Trophoblast cell (in vitro differentiated cells and primary cell): ENCODE measurements at regions not wholly inside any gene's neighbourhood (a gene's known extent, or its start where the extent isn't known, plus 50 kb on each side); places are given as distances from the start of the nearest gene placed in this dataset.

Source experiments
- DNase-seq, 2 donors: peaks; one replicate each; pipeline ENCODE4 v3.0.0-alpha.2; 2016
- H2AFZ ChIP-seq: 2 replicates; pipeline ENCODE4 v1.6.1; 2013; ENCODE audit warnings: low read length, moderate library complexity, mild to moderate bottlenecking; ENCODE audit not compliant: insufficient read depth, poor library complexity
- H2AK5ac ChIP-seq: 2 replicates; pipeline ENCODE4 v1.6.1; 2013; ENCODE audit warnings: mild to moderate bottlenecking, low read length
- H2BK120ac ChIP-seq: 2 replicates; pipeline ENCODE4 v1.6.1; 2013; ENCODE audit warnings: low read length, mild to moderate bottlenecking, moderate library complexity; ENCODE audit not compliant: insufficient read depth, poor library complexity
- H2BK12ac ChIP-seq: 2 replicates; pipeline ENCODE4 v1.6.1; 2013; ENCODE audit warnings: mild to moderate bottlenecking, low read length, moderate library complexity
- H2BK5ac ChIP-seq: 2 replicates; pipeline ENCODE4 v1.6.1; 2013; ENCODE audit warnings: low read length, low read depth, moderate library complexity, mild to moderate bottlenecking; ENCODE audit not compliant: poor library complexity
- H3K14ac ChIP-seq: 2 replicates; pipeline ENCODE4 v1.6.1; 2013; ENCODE audit warnings: mild to moderate bottlenecking, low read length
- H3K18ac ChIP-seq: 2 replicates; pipeline ENCODE4 v1.6.1; 2013; ENCODE audit warnings: mild to moderate bottlenecking, low read length
- H3K23ac ChIP-seq: 2 replicates; pipeline ENCODE4 v1.6.1; 2013; ENCODE audit warnings: low read length
- H3K27ac ChIP-seq: 2 replicates; pipeline ENCODE4 v1.5.1; 2013; ENCODE audit warnings: low read depth, mild to moderate bottlenecking, inconsistent platforms, low read length, moderate library complexity
- H3K27me3 ChIP-seq: 2 replicates; pipeline ENCODE4 v1.6.1; 2013; ENCODE audit warnings: inconsistent platforms, mild to moderate bottlenecking, low read length, moderate library complexity; ENCODE audit not compliant: insufficient read depth
- H3K36me3 ChIP-seq, 2 experiments: 1 replicate in 1 of 2; 2 replicates in 1 of 2; pipeline ENCODE4 v1.6.1; 2013; ENCODE audit warnings: low read length in 2 of 2, mild to moderate bottlenecking in 2 of 2, moderate library complexity in 1 of 2; ENCODE audit not compliant: insufficient read depth in 2 of 2, control insufficient read depth in 1 of 2
- H3K4ac ChIP-seq: 2 replicates; pipeline ENCODE4 v1.6.1; 2013; ENCODE audit warnings: low read depth, mild to moderate bottlenecking, low read length, moderate library complexity
- H3K4me1 ChIP-seq, 2 experiments: 1 replicate in 1 of 2; 2 replicates in 1 of 2; pipeline ENCODE4 v1.6.1; 2013; ENCODE audit warnings: low read length in 2 of 2, mild to moderate bottlenecking in 2 of 2, moderate library complexity in 1 of 2; ENCODE audit not compliant: insufficient read depth in 2 of 2, control insufficient read depth in 1 of 2
- H3K4me2 ChIP-seq: 2 replicates; pipeline ENCODE4 v1.6.1; 2013; ENCODE audit warnings: inconsistent platforms, mild to moderate bottlenecking, low read length, moderate library complexity
- H3K4me3 ChIP-seq: 2 replicates; pipeline ENCODE4 v1.5.1; 2013; ENCODE audit warnings: mild to moderate bottlenecking, low read depth, low read length, inconsistent platforms
- H3K79me1 ChIP-seq: one replicate; pipeline ENCODE4 v1.6.1; 2013; ENCODE audit warnings: low read length
- H3K79me2 ChIP-seq: 2 replicates; pipeline ENCODE4 v1.6.1; 2013; ENCODE audit warnings: low read length, mild to moderate bottlenecking; ENCODE audit not compliant: control insufficient read depth, insufficient read depth, poor library complexity
- H3K9ac ChIP-seq: 2 replicates; pipeline ENCODE4 v1.6.1; 2013; ENCODE audit warnings: mild to moderate bottlenecking, low read length
- H3K9me3 ChIP-seq: 2 replicates; pipeline ENCODE4 v1.6.1; 2013; ENCODE audit warnings: low read depth, mild to moderate bottlenecking, control low read depth, inconsistent platforms, low read length; ENCODE audit not compliant: insufficient read depth
- H4K12ac ChIP-seq: 2 replicates; pipeline ENCODE4 v1.6.1; 2013; ENCODE audit warnings: low read depth, mild to moderate bottlenecking, low read length, moderate library complexity
- H4K8ac ChIP-seq: 2 replicates; pipeline ENCODE4 v1.6.1; 2013; ENCODE audit warnings: low read depth, mild to moderate bottlenecking, low read length, moderate library complexity
- H4K91ac ChIP-seq: one replicate; pipeline ENCODE4 v1.6.1; 2013; ENCODE audit warnings: low read depth, mild to moderate bottlenecking, low read length, moderate library complexity
- WGBS: extraction: QIAGEN DNeasy Blood & Tissue Kit; methylation state at CpG from one replicate; pipeline ENCODE4 v1.1.7; 2013; ENCODE audit warnings: missing lambda C conversion rate; ENCODE audit not compliant: insufficient read length, insufficient coverage; ENCODE audit errors: extremely low coverage; 5-methylcytosine and 5-hydroxymethylcytosine counted together

GRCh38 chr4:33357121-33357520, 2637.0 kb downstream of the PCDH7 start:
- H3K9ac ChIP-seq = no peak overlapping the region
- no CpG with 5 or more reads among the region's 1 CpG for WGBS
- no peak overlapping the region for H2BK12ac ChIP-seq
- no peak overlapping the region for H2BK5ac ChIP-seq
- H3K14ac ChIP-seq = no peak overlapping the region
- H4K12ac ChIP-seq = no peak overlapping the region
- no peak overlapping the region for H2AFZ ChIP-seq
- no peak overlapping the region for H3K4me3 ChIP-seq
- no peak for DNase-seq
- no peak overlapping the region for H3K23ac ChIP-seq
- no peak overlapping the region for H2BK120ac ChIP-seq
- H3K79me1 ChIP-seq = no peaks in the 10 kb centered on the region
- H4K91ac ChIP-seq = no peak overlapping the region
- no peak overlapping the region for H3K27ac ChIP-seq
- no peaks in the 10 kb centered on the region for H3K36me3 ChIP-seq
- no peaks in the 10 kb centered on the region for H3K27me3 ChIP-seq
- no peak overlapping the region for H3K18ac ChIP-seq
- no peaks in the 10 kb centered on the region for H3K9me3 ChIP-seq
- H3K4ac ChIP-seq = no peak overlapping the region
- H3K4me1 ChIP-seq = no peaks in the 10 kb centered on the region
- no peak overlapping the region for H2AK5ac ChIP-seq
- no peak overlapping the region for H4K8ac ChIP-seq
- H3K4me2 ChIP-seq = no peak overlapping the region
- no peaks in the 10 kb centered on the region for H3K79me2 ChIP-seq

DNA sequence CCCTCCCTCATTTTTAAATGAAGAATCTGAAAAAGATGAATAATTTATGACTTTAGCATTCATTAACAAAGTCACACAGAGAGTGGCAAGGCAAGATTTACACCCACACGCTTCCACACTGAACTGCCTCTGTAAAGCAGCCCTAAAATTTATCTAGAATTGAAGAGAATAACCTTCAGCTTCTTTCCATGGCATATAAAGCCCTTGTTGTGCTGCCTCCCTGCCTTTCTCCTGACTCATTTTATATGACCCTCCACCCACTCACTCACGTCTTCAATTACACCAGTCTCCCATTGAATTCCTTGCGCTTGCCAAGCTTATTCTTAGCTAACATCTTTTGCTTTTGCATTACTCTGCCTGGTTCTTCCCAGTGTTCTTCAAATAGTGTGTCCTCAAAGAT, 2649.3 kb downstream of the PCDH7 start:
- Histone ChIP-seq H3K4me2 (no peak overlapping the region), H4K91ac (no peak overlapping the region), H3K4ac (no peak overlapping the region), H3K23ac (no peak overlapping the region), H3K18ac (no peak overlapping the region), H3K79me1 (no peaks in the 10 kb centered on the region), H2BK120ac (no peak overlapping the region), H3K36me3 (no peaks in the 10 kb centered on the region), H2BK5ac (no peak overlapping the region), H3K27ac (no peak overlapping the region), H3K4me3 (no peak overlapping the region), H2BK12ac (no peak overlapping the region), H4K12ac (no peak overlapping the region), H4K8ac (no peak overlapping the region), H3K14ac (no peak overlapping the region), H3K9me3 (no peaks in the 10 kb centered on the region), H2AFZ (no peak overlapping the region), H2AK5ac (no peak overlapping the region), H3K27me3 (no peaks in the 10 kb centered on the region), H3K79me2 (no peaks in the 10 kb centered on the region), H3K9ac (no peak overlapping the region), H3K4me1 (no peaks in the 10 kb centered on the region)
- no CpG with 5 or more reads among the region's 3 CpGs for WGBS
- no peak for DNase-seq

- H3K14ac ChIP-seq = no peak overlapping the region
- H3K9ac ChIP-seq = no peak overlapping the region
- no peak overlapping the region for H4K12ac ChIP-seq
- H3K23ac ChIP-seq = no peak overlapping the region
- H3K27me3 ChIP-seq = no peaks in the 10 kb centered on the region
- no peak overlapping the region for H3K18ac ChIP-seq
- H3K4me3 ChIP-seq = no peak overlapping the region
- H3K36me3 ChIP-seq = no peaks in the 10 kb centered on the region
- no peak overlapping the region for H2BK12ac ChIP-seq
- WGBS = no CpG with 5 or more reads among the region's 4 CpGs
- no peaks in the 10 kb centered on the region for H3K4me1 ChIP-seq
- no peak overlapping the region for H2BK5ac ChIP-seq
- H3K4ac ChIP-seq = no peak overlapping the region
- H4K91ac ChIP-seq = no peak overlapping the region
- no peak overlapping the region for H4K8ac ChIP-seq
- no peak overlapping the region for H3K27ac ChIP-seq
- H3K79me2 ChIP-seq = no peaks in the 10 kb centered on the region
- H3K79me1 ChIP-seq = no peaks in the 10 kb centered on the region
- H2AK5ac ChIP-seq = no peak overlapping the region
- H2BK120ac ChIP-seq = no peak overlapping the region
- H2AFZ ChIP-seq = no peak overlapping the region
- no peaks in the 10 kb centered on the region for H3K9me3 ChIP-seq
- DNase-seq = no peak
- H3K4me2 ChIP-seq = no peak overlapping the region
These were observed 2661.6 kb downstream of the PCDH7 start for GRCh38 chr4:33381816-33382215.

DNA sequence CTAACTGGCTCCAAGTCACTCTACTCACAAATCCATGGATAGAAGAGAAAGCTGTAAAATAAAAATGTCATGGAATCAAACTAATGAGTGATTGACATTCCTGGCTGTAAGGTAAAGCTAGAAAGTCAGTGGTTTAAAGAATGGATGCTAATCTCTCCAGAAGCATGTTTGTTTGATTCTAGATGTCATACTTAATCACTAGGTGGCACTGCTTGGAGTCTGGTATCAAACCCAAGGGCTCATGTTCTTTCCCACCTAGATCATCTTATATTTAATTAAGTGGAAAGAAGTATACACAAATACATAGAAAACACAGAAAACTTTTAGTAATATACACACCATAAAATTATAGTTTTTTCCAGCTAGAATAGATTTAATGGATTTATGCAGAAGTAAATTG, 2666.6 kb downstream of the PCDH7 start:
- H3K4ac ChIP-seq = no peak overlapping the region
- no peaks in the 10 kb centered on the region for H3K4me1 ChIP-seq
- no peak overlapping the region for H3K23ac ChIP-seq
- no peak overlapping the region for H3K27ac ChIP-seq
- no peaks in the 10 kb centered on the region for H3K79me1 ChIP-seq
- no peaks in the 10 kb centered on the region for H3K36me3 ChIP-seq
- H3K14ac ChIP-seq = no peak overlapping the region
- H3K9me3 ChIP-seq = no peaks in the 10 kb centered on the region
- no peak overlapping the region for H2BK5ac ChIP-seq
- no peak overlapping the region for H2AK5ac ChIP-seq
- no peak overlapping the region for H3K4me2 ChIP-seq
- H4K91ac ChIP-seq = no peak overlapping the region
- no peak overlapping the region for H4K8ac ChIP-seq
- H3K9ac ChIP-seq = no peak overlapping the region
- H2BK12ac ChIP-seq = no peak overlapping the region
- H2BK120ac ChIP-seq = no peak overlapping the region
- DNase-seq = no peak
- H2AFZ ChIP-seq = no peak overlapping the region
- no peaks in the 10 kb centered on the region for H3K79me2 ChIP-seq
- no peaks in the 10 kb centered on the region for H3K27me3 ChIP-seq
- H3K18ac ChIP-seq = no peak overlapping the region
- no peak overlapping the region for H4K12ac ChIP-seq
- H3K4me3 ChIP-seq = no peak overlapping the region

DNA sequence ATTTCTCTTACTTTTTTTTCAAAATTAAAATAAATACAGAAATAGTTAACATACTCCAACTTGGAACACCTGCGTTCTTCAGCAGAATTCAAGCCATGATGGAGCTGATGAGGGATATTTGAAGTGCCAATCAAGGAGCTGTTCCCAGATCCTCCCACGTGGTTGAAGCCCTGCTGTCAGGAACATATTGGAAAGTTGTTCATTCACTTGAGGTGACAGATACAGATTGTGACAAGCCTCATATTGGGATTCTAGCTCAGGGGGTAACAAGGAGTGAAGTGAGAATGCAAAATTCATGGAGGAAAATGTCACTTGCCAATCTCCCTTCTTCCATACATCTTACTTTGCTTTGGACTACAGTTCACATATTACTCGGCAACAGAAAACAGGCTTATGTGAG, 2670.8 kb downstream of the PCDH7 start:
- no peaks in the 10 kb centered on the region for H3K79me1 ChIP-seq
- H2AK5ac ChIP-seq = no peak overlapping the region
- no peak overlapping the region for H3K4ac ChIP-seq
- no peak overlapping the region for H3K9ac ChIP-seq
- H3K27me3 ChIP-seq = no peaks in the 10 kb centered on the region
- no peak overlapping the region for H4K8ac ChIP-seq
- H3K36me3 ChIP-seq = no peaks in the 10 kb centered on the region
- no peak overlapping the region for H3K4me2 ChIP-seq
- no peak overlapping the region for H3K4me3 ChIP-seq
- no peak overlapping the region for H4K91ac ChIP-seq
- no peak overlapping the region for H3K23ac ChIP-seq
- no peak for DNase-seq
- no peak overlapping the region for H2BK12ac ChIP-seq
- no peaks in the 10 kb centered on the region for H3K9me3 ChIP-seq
- no peak overlapping the region for H2BK120ac ChIP-seq
- no peak overlapping the region for H3K18ac ChIP-seq
- no peak overlapping the region for H2BK5ac ChIP-seq
- no peak overlapping the region for H3K27ac ChIP-seq
- H4K12ac ChIP-seq = no peak overlapping the region
- H3K79me2 ChIP-seq = no peaks in the 10 kb centered on the region
- whole genome bisulfite sequencing = no CpG with 5 or more reads among the region's 3 CpGs
- no peak overlapping the region for H3K14ac ChIP-seq
- H2AFZ ChIP-seq = no peak overlapping the region
- H3K4me1 ChIP-seq = no peaks in the 10 kb centered on the region
